ENCODE measurements at regions not wholly inside any gene's neighbourhood (a gene's known extent, or its start where the extent isn't known, plus 50 kb on each side); places are given as distances from the start of the nearest gene placed in this dataset.

GRCh38 chr13:104105418-104106355 is 1039.5 kb upstream of the SLC10A2 start:
- H3K27me3 ChIP-seq (ENCODE audit: insufficient read depth, low read length) = no peaks in the 10 kb centered on the region
- no peaks in the 10 kb centered on the region for H4K20me1 ChIP-seq (ENCODE audit: insufficient read depth, low read length)
- no peak overlapping the region for H3K27ac ChIP-seq (ENCODE audit: low read depth, low read length)
- no peak overlapping the region for H3K4me2 ChIP-seq (ENCODE audit: insufficient read depth, low read length)
- no peaks in the 10 kb centered on the region for H3K4me1 ChIP-seq (ENCODE audit: insufficient read depth, low read length)
- no peak for TF ChIP-seq CTCF (IDR thresholded peaks at IDR 0.05; ENCODE audit: extremely low read depth, low read depth, low read length)
- H3K36me3 ChIP-seq (ENCODE audit: insufficient read depth, low read length) = no peaks in the 10 kb centered on the region
- DNase-seq (ENCODE audit: insufficient read length, low spot score, missing footprints) = no peak
- H3K9me3 ChIP-seq (ENCODE audit: low read depth, low read length) = peaks cover 2% of the 10 kb centered on the region
- H3K79me2 ChIP-seq (ENCODE audit: insufficient read depth, low read length) = no peaks in the 10 kb centered on the region
- no peak overlapping the region for H3K4me3 ChIP-seq (ENCODE audit: insufficient read depth, low read length)
- H2AFZ ChIP-seq (ENCODE audit: low read length) = no peak overlapping the region

GRCh38 chr13:104099750-104100149 is 1033.5 kb upstream of the SLC10A2 start:
- H2AFZ ChIP-seq (ENCODE audit: low read length) = no peak overlapping the region
- no peak overlapping the region for H3K27ac ChIP-seq (ENCODE audit: low read depth, low read length)
- H3K9me3 ChIP-seq (ENCODE audit: low read depth, low read length) = peaks cover 2% of the 10 kb centered on the region
- no peaks in the 10 kb centered on the region for H3K27me3 ChIP-seq (ENCODE audit: insufficient read depth, low read length)
- H3K79me2 ChIP-seq (ENCODE audit: insufficient read depth, low read length) = no peaks in the 10 kb centered on the region
- H3K36me3 ChIP-seq (ENCODE audit: insufficient read depth, low read length) = no peaks in the 10 kb centered on the region
- H3K4me3 ChIP-seq (ENCODE audit: insufficient read depth, low read length) = no peak overlapping the region
- no peak overlapping the region for H3K4me2 ChIP-seq (ENCODE audit: insufficient read depth, low read length)
- TF ChIP-seq CTCF (IDR thresholded peaks at IDR 0.05; ENCODE audit: extremely low read depth, low read depth, low read length) = no peak
- H4K20me1 ChIP-seq (ENCODE audit: insufficient read depth, low read length) = no peaks in the 10 kb centered on the region
- no peaks in the 10 kb centered on the region for H3K4me1 ChIP-seq (ENCODE audit: insufficient read depth, low read length)
- DNase-seq (ENCODE audit: insufficient read length, low spot score, missing footprints) = no peak

- Histone ChIP-seq H4K20me1 (ENCODE audit: insufficient read depth, low read length) (no peaks in the 10 kb centered on the region), H3K9me3 (ENCODE audit: low read depth, low read length) (no peaks in the 10 kb centered on the region), H2AFZ (ENCODE audit: low read length) (no peak overlapping the region), H3K4me2 (ENCODE audit: insufficient read depth, low read length) (no peak overlapping the region), H3K4me1 (ENCODE audit: insufficient read depth, low read length) (no peaks in the 10 kb centered on the region), H3K27me3 (ENCODE audit: insufficient read depth, low read length) (no peaks in the 10 kb centered on the region), H3K36me3 (ENCODE audit: insufficient read depth, low read length) (no peaks in the 10 kb centered on the region), H3K27ac (ENCODE audit: low read depth, low read length) (no peak overlapping the region), H3K4me3 (ENCODE audit: insufficient read depth, low read length) (no peak overlapping the region), H3K79me2 (ENCODE audit: insufficient read depth, low read length) (no peaks in the 10 kb centered on the region)
- TF ChIP-seq CTCF (IDR thresholded peaks at IDR 0.05; ENCODE audit: extremely low read depth, low read depth, low read length) = no peak
- DNase-seq (ENCODE audit: insufficient read length, low spot score, missing footprints) = no peak
Measured at GRCh38 chr13:104098421-104098820, 1032.2 kb upstream of the SLC10A2 start.

GRCh38 chr13:104086759-104087158 is 1020.5 kb upstream of the SLC10A2 start:
- TF ChIP-seq CTCF (IDR thresholded peaks at IDR 0.05; ENCODE audit: extremely low read depth, low read depth, low read length) = no peak
- no peak for DNase-seq (ENCODE audit: insufficient read length, low spot score, missing footprints)
- no peak overlapping the region for H2AFZ ChIP-seq (ENCODE audit: low read length)
- no peaks in the 10 kb centered on the region for H3K4me1 ChIP-seq (ENCODE audit: insufficient read depth, low read length)
- H3K9me3 ChIP-seq (ENCODE audit: low read depth, low read length) = peaks cover 2% of the 10 kb centered on the region
- no peak overlapping the region for H3K4me2 ChIP-seq (ENCODE audit: insufficient read depth, low read length)
- no peaks in the 10 kb centered on the region for H3K36me3 ChIP-seq (ENCODE audit: insufficient read depth, low read length)
- no peaks in the 10 kb centered on the region for H3K27me3 ChIP-seq (ENCODE audit: insufficient read depth, low read length)
- no peaks in the 10 kb centered on the region for H3K79me2 ChIP-seq (ENCODE audit: insufficient read depth, low read length)
- no peaks in the 10 kb centered on the region for H4K20me1 ChIP-seq (ENCODE audit: insufficient read depth, low read length)
- no peak overlapping the region for H3K27ac ChIP-seq (ENCODE audit: low read depth, low read length)
- H3K4me3 ChIP-seq (ENCODE audit: insufficient read depth, low read length) = no peak overlapping the region

All from osteoblast (primary cell).